Mesenchymal stem cell (in vitro differentiated cells and primary cell): ENCODE measurements at regions not wholly inside any gene's neighbourhood (a gene's known extent, or its start where the extent isn't known, plus 50 kb on each side); places are given as distances from the start of the nearest gene placed in this dataset.
A peak's percentile ranks its signal among the peaks of the same experiment; 100 is the strongest.

ENCODE experiments used
- DNase-seq: peaks from one replicate; pipeline ENCODE4 v3.0.0-alpha.2; 2013
- H2AFZ ChIP-seq: one replicate; pipeline ENCODE4 v1.6.1; 2013; ENCODE audit warnings: low read depth, mild to moderate bottlenecking, control low read depth, inconsistent platforms, low read length, moderate library complexity
- H2AK5ac ChIP-seq: 2 replicates; pipeline ENCODE4 v1.6.1; 2013; ENCODE audit warnings: low read length, moderate library complexity, mild to moderate bottlenecking, inconsistent platforms; ENCODE audit not compliant: severe bottlenecking
- H2BK120ac ChIP-seq: one replicate; pipeline ENCODE4 v1.6.1; 2013; ENCODE audit warnings: low read depth, mild to moderate bottlenecking, inconsistent platforms, low read length, moderate library complexity
- H2BK12ac ChIP-seq, 2 experiments: one replicate each; pipeline ENCODE4 v1.6.1; 2013; ENCODE audit warnings: inconsistent platforms in 2 of 2, low read length in 2 of 2, mild to moderate bottlenecking in 2 of 2, moderate library complexity in 2 of 2, control low read depth in 1 of 2
- H2BK15ac ChIP-seq: one replicate; pipeline ENCODE4 v1.6.1; 2013; ENCODE audit warnings: mild to moderate bottlenecking, low read depth, inconsistent platforms; ENCODE audit not compliant: poor library complexity, severe bottlenecking
- H2BK5ac ChIP-seq: 2 replicates; pipeline ENCODE4 v1.6.1; 2013; ENCODE audit warnings: low read depth, mild to moderate bottlenecking, low read length, control low read depth, inconsistent platforms; ENCODE audit not compliant: poor library complexity, severe bottlenecking
- H3K14ac ChIP-seq, 2 experiments: one replicate each; pipeline ENCODE4 v1.6.1; 2013; ENCODE audit warnings: inconsistent platforms in 2 of 2, low read length in 2 of 2, control low read depth in 1 of 2, mild to moderate bottlenecking in 1 of 2, moderate library complexity in 1 of 2
- H3K18ac ChIP-seq, 2 experiments: one replicate each; pipeline ENCODE4 v1.6.1; 2013; ENCODE audit warnings: inconsistent platforms in 2 of 2, low read length in 2 of 2, control low read depth in 1 of 2, low read depth in 1 of 2, mild to moderate bottlenecking in 1 of 2
- H3K23ac ChIP-seq, 2 experiments: one replicate each; pipeline ENCODE4 v1.6.1; 2013; ENCODE audit warnings: inconsistent platforms in 2 of 2, low read length in 2 of 2, mild to moderate bottlenecking in 2 of 2, moderate library complexity in 2 of 2, control low read depth in 1 of 2
- H3K27ac ChIP-seq: 2 replicates; pipeline ENCODE4 v1.5.1; 2013; ENCODE audit warnings: mild to moderate bottlenecking, moderate library complexity, low read length, control low read depth, inconsistent platforms; ENCODE audit not compliant: poor library complexity, severe bottlenecking
- H3K27me3 ChIP-seq, 2 experiments: 2 replicates each; pipeline versions ENCODE4 v1.6.1 to v1.7.0; 2013; ENCODE audit warnings: low read length in 2 of 2, mild to moderate bottlenecking in 2 of 2, moderate library complexity in 2 of 2, control low read depth in 1 of 2, inconsistent platforms in 1 of 2; ENCODE audit not compliant: control insufficient read depth in 1 of 2, insufficient read depth in 1 of 2
- H3K36me3 ChIP-seq, 2 experiments: 2 replicates each; pipeline versions ENCODE4 v1.6.1 to v1.7.0; 2013; ENCODE audit warnings: low read length in 2 of 2, control low read depth in 1 of 2, inconsistent platforms in 1 of 2, low read depth in 1 of 2, mild to moderate bottlenecking in 1 of 2; ENCODE audit not compliant: insufficient read depth in 2 of 2, control insufficient read depth in 1 of 2
- H3K4ac ChIP-seq, 2 experiments: one replicate each; pipeline ENCODE4 v1.6.1; 2013; ENCODE audit warnings: inconsistent platforms in 2 of 2, low read length in 2 of 2, mild to moderate bottlenecking in 2 of 2, moderate library complexity in 2 of 2, control low read depth in 1 of 2, low read depth in 1 of 2
- H3K4me1 ChIP-seq: 2 replicates; pipeline ENCODE4 v1.6.1; 2013; ENCODE audit warnings: low read depth, low read length, control low read depth; ENCODE audit not compliant: control insufficient read depth, insufficient read depth
- H3K4me2 ChIP-seq: 2 replicates; pipeline ENCODE4 v1.6.1; 2013; ENCODE audit warnings: low read length, mild to moderate bottlenecking, inconsistent platforms; ENCODE audit not compliant: poor library complexity, severe bottlenecking
- H3K4me3 ChIP-seq, 2 experiments: 2 replicates each; pipeline versions ENCODE4 v1.5.1 to v1.7.0; 2013; ENCODE audit warnings: low read length in 2 of 2, mild to moderate bottlenecking in 2 of 2, control low read depth in 1 of 2, low read depth in 1 of 2; ENCODE audit not compliant: insufficient read depth in 1 of 2
- H3K79me1 ChIP-seq: replicated peaks from 2 replicates; pipeline ENCODE4 v1.6.1; 2013; ENCODE audit warnings: mild to moderate bottlenecking, control low read depth, low read length, inconsistent platforms; ENCODE audit not compliant: poor library complexity, severe bottlenecking
- H3K9ac ChIP-seq: 2 replicates; pipeline ENCODE4 v1.7.0; 2013; ENCODE audit warnings: mild to moderate bottlenecking, low read length, moderate library complexity
- H3K9me3 ChIP-seq: 2 replicates; pipeline ENCODE4 v1.7.0; 2013; ENCODE audit warnings: mild to moderate bottlenecking, low read length; ENCODE audit not compliant: control insufficient read depth
- H4K8ac ChIP-seq: one replicate; pipeline ENCODE4 v1.6.1; 2013; ENCODE audit warnings: inconsistent platforms, mild to moderate bottlenecking, low read length, moderate library complexity
- H4K91ac ChIP-seq: one replicate; pipeline ENCODE4 v1.6.1; 2013; ENCODE audit warnings: mild to moderate bottlenecking, low read length, inconsistent platforms
- WGBS: methylation state at CpG from one replicate; pipeline ENCODE4 v1.1.7; 2013; ENCODE audit warnings: mixed read lengths; 5-methylcytosine and 5-hydroxymethylcytosine counted together

DNA sequence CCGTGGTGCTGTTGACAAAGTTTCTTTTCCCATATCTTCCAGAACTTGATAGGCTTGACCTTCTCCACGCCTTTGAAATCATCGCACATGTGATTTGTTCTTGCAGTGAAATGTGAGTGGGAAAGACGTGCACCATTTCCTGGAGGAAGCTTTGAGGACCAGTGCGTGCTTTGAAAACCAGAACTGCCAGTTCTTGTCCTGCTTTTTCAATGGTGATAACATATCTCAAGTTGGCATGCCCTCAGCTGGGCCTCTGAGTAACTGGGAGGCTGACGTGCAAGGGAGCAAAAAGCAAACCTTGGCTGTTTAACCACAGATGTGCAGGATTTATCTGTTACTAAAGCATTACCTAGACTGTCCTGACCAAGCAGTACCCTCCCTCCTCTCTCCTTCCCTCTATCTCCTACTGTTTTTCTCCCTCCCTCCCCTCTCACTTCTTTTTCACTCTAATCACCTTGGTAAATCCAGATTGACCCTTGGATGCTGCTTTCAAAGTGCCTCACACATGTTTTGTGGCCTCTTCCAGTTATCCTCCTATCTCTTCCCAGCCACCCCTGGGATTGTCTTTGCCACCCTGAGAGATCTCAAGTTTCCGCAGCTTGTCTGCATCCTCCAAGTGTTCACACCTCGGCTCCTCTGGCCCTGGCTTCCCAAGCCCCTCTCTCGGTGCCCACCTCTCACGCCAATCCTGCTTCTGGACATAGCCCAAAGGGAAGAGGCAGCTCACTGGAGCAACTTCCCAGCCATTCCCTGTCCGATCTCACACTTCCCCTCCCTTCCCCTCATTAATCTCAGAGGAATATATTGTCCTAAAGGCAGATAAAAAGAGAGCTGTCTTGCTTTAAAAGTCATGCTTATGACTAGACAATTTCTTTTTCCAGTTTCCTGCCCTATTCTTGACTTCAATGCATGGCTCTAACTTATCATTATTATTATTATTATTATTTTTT, 198.3 kb downstream of the ERCC6L2 start:
- H3K4ac ChIP-seq: no peak overlapping the region
- no peak overlapping the region for H2AK5ac ChIP-seq
- no peak overlapping the region for H2BK120ac ChIP-seq
- H2BK15ac ChIP-seq: no peak overlapping the region
- peaks cover 8 to 13% of the 10 kb centered on the region in 2 experiments for H3K27me3 ChIP-seq
- H3K4me1 ChIP-seq: no peaks in the 10 kb centered on the region
- no peaks in the 10 kb centered on the region for H3K9me3 ChIP-seq
- DNase-seq: no peak
- no peak overlapping the region for H2AFZ ChIP-seq
- H3K18ac ChIP-seq: no peak overlapping the region
- no peak overlapping the region for H4K91ac ChIP-seq
- no peaks in the 10 kb centered on the region for H3K36me3 ChIP-seq
- H3K14ac ChIP-seq: peak overlapping the region in 1 of 2 experiments; percentile 12
- no peak overlapping the region for H3K27ac ChIP-seq
- H4K8ac ChIP-seq: no peak overlapping the region
- WGBS: 81% methylated on average over 8 of the region's 11 CpGs
- H3K4me3 ChIP-seq: no peak overlapping the region
- no peak overlapping the region for H3K4me2 ChIP-seq
- no peaks in the 10 kb centered on the region for H3K79me1 ChIP-seq
- H2BK5ac ChIP-seq: no peak overlapping the region
- H3K23ac ChIP-seq: no peak overlapping the region
- no peak overlapping the region for H2BK12ac ChIP-seq
- no peak overlapping the region for H3K9ac ChIP-seq

DNA sequence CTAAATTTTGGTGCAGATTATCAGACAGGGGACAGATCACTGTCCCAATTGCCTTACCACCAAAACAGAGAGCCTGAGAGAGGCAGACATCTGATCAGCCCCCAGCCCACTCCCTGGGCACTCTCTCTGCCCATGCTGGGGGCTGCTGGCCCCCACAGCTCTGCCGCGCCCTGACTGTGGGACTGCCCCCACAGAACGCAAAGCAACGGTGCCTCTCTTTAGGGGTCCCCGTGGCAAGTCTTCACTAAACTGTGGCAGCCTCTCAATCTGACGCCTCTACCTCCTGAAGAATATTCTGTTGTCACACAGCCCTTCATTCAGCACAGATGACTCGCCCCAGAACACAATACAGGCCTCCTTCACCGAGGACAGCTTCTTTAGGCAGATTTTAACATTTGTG, 197.4 kb downstream of the ERCC6L2 start:
- Histone ChIP-seq H3K9ac (no peak overlapping the region), H4K8ac (no peak overlapping the region), H3K27ac (no peak overlapping the region), H3K27me3 (peaks cover 8 to 13% of the 10 kb centered on the region in 2 experiments), H3K36me3 (no peaks in the 10 kb centered on the region), H3K4me2 (no peak overlapping the region), H4K91ac (no peak overlapping the region), H3K23ac (no peak overlapping the region), H2BK5ac (no peak overlapping the region), H3K14ac (no peak overlapping the region), H3K4ac (no peak overlapping the region), H3K79me1 (no peaks in the 10 kb centered on the region), H3K18ac (no peak overlapping the region), H2BK120ac (no peak overlapping the region), H2AK5ac (no peak overlapping the region), H3K4me1 (no peaks in the 10 kb centered on the region), H2AFZ (no peak overlapping the region), H3K9me3 (no peaks in the 10 kb centered on the region), H2BK12ac (peak overlapping the region in 1 of 2 experiments; percentile 25), H3K4me3 (no peak overlapping the region), H2BK15ac (no peak overlapping the region)
- DNase-seq: no peak
- WGBS: 96% methylated on average over 7 of the region's 8 CpGs

DNA sequence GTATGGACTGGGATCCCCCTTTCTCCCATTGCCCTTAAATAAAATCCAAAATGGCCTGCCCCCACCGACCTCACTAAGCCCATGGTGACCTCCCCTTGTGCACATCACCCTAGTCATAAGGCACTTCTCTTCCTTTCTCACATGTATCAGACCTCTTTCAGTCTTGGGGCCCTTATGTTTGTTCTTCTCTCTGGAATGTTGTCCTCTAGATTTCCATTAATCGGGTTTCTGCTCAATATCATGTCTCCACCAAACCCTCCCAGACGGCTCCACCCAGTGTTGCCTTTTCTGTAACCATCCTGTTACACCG, 196.3 kb downstream of the ERCC6L2 start:
- peaks cover 8 to 13% of the 10 kb centered on the region in 2 experiments for H3K27me3 ChIP-seq
- no peak overlapping the region for H2AK5ac ChIP-seq
- DNase-seq: no peak
- no peak overlapping the region for H2AFZ ChIP-seq
- no peaks in the 10 kb centered on the region for H3K9me3 ChIP-seq
- no peak overlapping the region for H3K4me3 ChIP-seq
- no peak overlapping the region for H2BK120ac ChIP-seq
- no peaks in the 10 kb centered on the region for H3K4me1 ChIP-seq
- no peak overlapping the region for H3K4ac ChIP-seq
- H3K27ac ChIP-seq: no peak overlapping the region
- H3K79me1 ChIP-seq: no peaks in the 10 kb centered on the region
- no peak overlapping the region for H2BK5ac ChIP-seq
- H3K9ac ChIP-seq: no peak overlapping the region
- H3K36me3 ChIP-seq: no peaks in the 10 kb centered on the region
- H3K23ac ChIP-seq: no peak overlapping the region
- H4K8ac ChIP-seq: no peak overlapping the region
- H3K14ac ChIP-seq: no peak overlapping the region
- no peak overlapping the region for H3K4me2 ChIP-seq
- H4K91ac ChIP-seq: no peak overlapping the region
- H3K18ac ChIP-seq: no peak overlapping the region
- H2BK15ac ChIP-seq: no peak overlapping the region
- 86% methylated on average over 3 of the region's 4 CpGs for WGBS
- no peak overlapping the region for H2BK12ac ChIP-seq

DNA sequence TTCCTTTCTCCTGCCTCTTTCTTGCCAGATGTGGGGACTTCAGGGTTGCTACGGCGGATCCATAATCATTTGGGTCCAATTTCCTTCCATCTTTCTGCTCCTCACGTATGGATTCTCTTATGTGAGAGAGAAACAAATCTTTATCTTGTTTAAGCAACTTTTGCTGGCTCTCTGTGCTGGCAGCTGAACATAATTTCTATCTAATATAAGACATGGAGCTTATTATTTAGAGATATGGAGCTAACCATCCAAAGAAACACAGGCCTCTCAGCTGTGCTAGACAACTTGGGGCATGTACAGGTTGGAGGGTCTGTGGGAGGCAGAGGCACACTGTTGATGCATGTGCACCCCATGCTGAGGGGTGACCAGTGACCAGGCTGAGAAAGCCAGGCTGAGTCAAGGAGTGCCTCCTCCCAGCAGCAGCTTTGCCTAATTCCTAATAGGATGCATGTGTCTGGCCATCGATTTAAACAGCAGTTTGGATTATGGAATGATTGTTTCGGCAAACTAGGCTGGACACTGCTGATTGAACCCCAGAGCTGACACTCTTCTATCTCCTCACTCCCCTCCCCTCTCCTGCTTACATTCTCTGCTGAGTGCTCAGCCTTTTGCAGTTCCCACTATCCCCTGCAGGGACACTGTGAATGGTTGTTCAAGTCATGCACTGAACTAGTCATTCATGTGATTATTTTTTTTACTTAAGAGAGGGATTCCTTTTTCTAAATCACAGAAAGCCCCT, 195.8 kb downstream of the ERCC6L2 start:
- Histone ChIP-seq H2AFZ (no peak overlapping the region), H2AK5ac (no peak overlapping the region), H3K4me2 (no peak overlapping the region), H3K18ac (no peak overlapping the region), H3K27me3 (peaks cover 8 to 13% of the 10 kb centered on the region in 2 experiments), H3K36me3 (no peaks in the 10 kb centered on the region), H3K9ac (no peak overlapping the region), H3K14ac (no peak overlapping the region), H2BK120ac (no peak overlapping the region), H2BK5ac (no peak overlapping the region), H3K4ac (no peak overlapping the region), H3K27ac (no peak overlapping the region), H3K9me3 (no peaks in the 10 kb centered on the region), H4K91ac (no peak overlapping the region), H2BK15ac (no peak overlapping the region), H3K79me1 (no peaks in the 10 kb centered on the region), H3K4me1 (no peaks in the 10 kb centered on the region), H4K8ac (no peak overlapping the region), H3K23ac (no peak overlapping the region), H3K4me3 (no peak overlapping the region), H2BK12ac (no peak overlapping the region)
- 91% methylated on average over 2 of the region's 5 CpGs for WGBS
- peak; percentile 59 for DNase-seq
